Astrocyte (in vitro differentiated cells and primary cell): ENCODE measurements at regions not wholly inside any gene's neighbourhood (a gene's known extent, or its start where the extent isn't known, plus 50 kb on each side); places are given as distances from the start of the nearest gene placed in this dataset.
"Not testable (repeated sequence)": the region's sequence is repeated elsewhere in the genome, so short reads cannot be mapped to it uniquely, and the experiment has no call there.

Experiments used
- CTCF ChIP-seq: IDR thresholded peaks from 2 replicates; pipeline ENCODE4 v1.5.1; 2011; ENCODE audit warnings: low read depth, mild to moderate bottlenecking, inconsistent platforms, low read length, moderate library complexity; ENCODE audit not compliant: insufficient read depth
- EZH2 ChIP-seq: IDR thresholded peaks from 2 replicates; pipeline ENCODE4 v1.6.1; 2012; ENCODE audit warnings: mild to moderate bottlenecking, low read length, inconsistent platforms; ENCODE audit not compliant: insufficient read depth

- TF ChIP-seq CTCF, EZH2: not testable (repeated sequence)
These were observed 93.2 kb downstream of the PROP1 start for GRCh38 chr5:177902806-177903205.
